HEK293 (cell line): ENCODE measurements at regions not wholly inside any gene's neighbourhood (a gene's known extent, or its start where the extent isn't known, plus 50 kb on each side); places are given as distances from the start of the nearest gene placed in this dataset.
"Not testable (repeated sequence)": the region's sequence is repeated elsewhere in the genome, so short reads cannot be mapped to it uniquely, and the experiment has no call there.

Experiments used
- CTCF ChIA-PET: fragments of 350-600 bp; formaldehyde crosslinking; extraction: SDS; loops from one replicate; lab custom pipeline; 2021; ENCODE audit warnings: antibody characterized with exemption; lab: Yijun Ruan, JAX
- POLR2A ChIA-PET: fragments of 300-600 bp; formaldehyde crosslinking; extraction: SDS; loops from one replicate; lab custom pipeline; 2020; ENCODE audit warnings: antibody characterized with exemption, inconsistent platforms; lab: Yijun Ruan, JAX
- H3K27ac ChIP-seq: fragments of 200-500 bp; sonication (Bioruptor generic); 2 replicates; pipeline ENCODE4 v1.5.1; 2014; ENCODE audit warnings: low read depth, low read length, control low read depth, inconsistent platforms; ENCODE audit errors: extremely low read depth
- H3K36me3 ChIP-seq, 2 experiments: fragments of 200-500 bp in 1 of 2; sonication (Bioruptor generic) in 1 of 2; 1 replicate in 1 of 2; 2 replicates in 1 of 2; pipeline ENCODE4 v1.5.1; 2014 to 2017; ENCODE audit warnings: inconsistent platforms in 2 of 2, low read length in 2 of 2; ENCODE audit not compliant: control insufficient read depth in 2 of 2, insufficient read depth in 1 of 2
- H3K4me1 ChIP-seq: fragments of 200-500 bp; sonication (Bioruptor generic); 2 replicates; pipeline ENCODE4 v1.5.1; 2014; ENCODE audit warnings: mild to moderate bottlenecking, low read length, inconsistent platforms; ENCODE audit not compliant: control insufficient read depth, insufficient read depth
- H3K4me3 ChIP-seq: 2 replicates; pipeline ENCODE4 v1.5.1; 2011; ENCODE audit warnings: low read depth, mild to moderate bottlenecking, control low read depth, low read length, moderate library complexity
- H3K9me3 ChIP-seq: fragments of 200-500 bp; sonication (Bioruptor generic); 2 replicates; pipeline ENCODE4 v1.5.1; 2014; ENCODE audit warnings: low read depth, low read length, inconsistent platforms; ENCODE audit not compliant: control insufficient read depth, insufficient read depth
- HOXC10 ChIP-seq: sonication (generic); formaldehyde crosslinking; IDR thresholded peaks from 2 replicates; pipeline ENCODE4 v1.8.1; 2023; ENCODE audit warnings: mild to moderate bottlenecking, missing genetic modification reagents
- SALL2 ChIP-seq: fragments of 450-650 bp; formaldehyde crosslinking; IDR thresholded peaks from 2 replicates; pipeline ENCODE4 v1.5.0; 2017; ENCODE audit warnings: missing biosample characterization, mild to moderate bottlenecking, missing genetic modification characterization, borderline replicate concordance
- ZFP3 ChIP-seq: fragments of 450-650 bp; formaldehyde crosslinking; IDR thresholded peaks from 2 replicates; pipeline ENCODE4 v1.5.1; 2016; ENCODE audit warnings: low read depth, missing biosample characterization, missing genetic modification characterization
- ZFP69B ChIP-seq: fragments of 450-650 bp; formaldehyde crosslinking; IDR thresholded peaks from 2 replicates; pipeline ENCODE4 v1.5.1; 2016; ENCODE audit warnings: missing biosample characterization, missing genetic modification characterization
- ZNF16 ChIP-seq: fragments of 450-650 bp; formaldehyde crosslinking; IDR thresholded peaks from 2 replicates; pipeline ENCODE4 v1.5.1; 2016; ENCODE audit warnings: low read depth, missing biosample characterization, missing genetic modification characterization
- ZNF366 ChIP-seq: fragments of 450-650 bp; formaldehyde crosslinking; conservative IDR thresholded peaks from 2 replicates; pipeline ENCODE4 v1.5.1; 2016; ENCODE audit warnings: missing biosample characterization, missing genetic modification characterization
- ZNF560 ChIP-seq: fragments of 450-650 bp; formaldehyde crosslinking; IDR thresholded peaks from 2 replicates; pipeline ENCODE4 v1.5.1; 2017; ENCODE audit warnings: missing biosample characterization, missing genetic modification characterization, borderline replicate concordance
- ZNF747 ChIP-seq: fragments of 450-650 bp; formaldehyde crosslinking; IDR thresholded peaks from 2 replicates; pipeline ENCODE4 v1.5.1; 2016; ENCODE audit warnings: missing biosample characterization, missing genetic modification characterization
- ZNF837 ChIP-seq: fragments of 450-650 bp; formaldehyde crosslinking; IDR thresholded peaks from 2 replicates; pipeline ENCODE4 v1.5.1; 2016; ENCODE audit warnings: missing biosample characterization, missing genetic modification characterization
- ZSCAN16 ChIP-seq: fragments of 450-650 bp; formaldehyde crosslinking; IDR thresholded peaks from 2 replicates; pipeline ENCODE4 v1.5.1; 2016; ENCODE audit warnings: missing biosample characterization, missing genetic modification characterization
- ZSCAN30 ChIP-seq: fragments of 450-650 bp; IDR thresholded peaks from 2 replicates; pipeline ENCODE4 v1.5.1; 2018; ENCODE audit warnings: missing biosample characterization, mild to moderate bottlenecking, missing genetic modification characterization, moderate library complexity
- TF ChIP-seq, protein P1 (sequence below): fragments of 450-650 bp; formaldehyde crosslinking; IDR thresholded peaks from 2 replicates; pipeline ENCODE4 v1.5.1; 2016; ENCODE audit warnings: missing biosample characterization, missing genetic modification characterization
- TF ChIP-seq, protein P2 (sequence below): fragments of 450-650 bp; formaldehyde crosslinking; IDR thresholded peaks from 2 replicates; pipeline ENCODE4 v1.5.1; 2017; ENCODE audit warnings: missing biosample characterization, missing genetic modification characterization

DNA sequence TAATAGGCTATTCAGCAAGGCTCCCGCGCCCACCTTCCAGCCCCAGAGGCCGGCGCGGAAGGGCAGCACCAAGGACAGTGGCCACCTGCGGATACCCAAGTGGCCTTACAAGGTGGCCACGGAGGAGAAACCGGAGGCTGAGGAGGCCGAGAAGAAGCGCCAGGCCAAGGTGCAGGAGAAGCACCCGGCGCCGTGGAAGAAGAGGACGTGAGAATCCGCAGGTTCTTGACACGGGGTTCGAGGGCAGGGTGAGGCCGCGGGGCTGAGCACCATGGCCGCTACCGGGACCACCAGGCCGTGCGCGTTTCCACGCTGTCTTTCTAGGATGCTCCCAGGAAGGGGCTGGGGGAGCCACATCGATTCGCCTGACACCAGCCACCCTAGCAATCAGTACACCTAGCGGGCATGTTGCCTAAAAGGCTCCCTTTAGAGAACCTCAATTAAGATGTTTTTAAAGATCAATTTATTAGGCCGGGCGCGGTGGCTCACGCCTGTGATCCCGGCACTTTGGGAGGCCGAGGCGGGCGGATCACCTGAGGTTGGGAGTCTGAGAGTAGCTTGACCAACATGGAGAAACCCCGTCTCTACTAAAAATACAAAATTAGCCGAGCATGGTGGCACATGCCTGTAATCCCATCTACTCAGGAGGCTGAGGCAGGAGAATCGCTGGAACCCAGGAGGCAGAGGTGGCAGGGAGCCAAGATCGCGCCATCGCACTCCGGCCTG lies 134.3 kb upstream of the OR4C13 start:
- H3K9me3 ChIP-seq, H3K4me3 ChIP-seq, CTCF ChIA-PET, H3K27ac ChIP-seq, H3K36me3 ChIP-seq, H3K4me1 ChIP-seq, POLR2A ChIA-PET: not testable (repeated sequence)
- TF ChIP-seq, protein P1, sequence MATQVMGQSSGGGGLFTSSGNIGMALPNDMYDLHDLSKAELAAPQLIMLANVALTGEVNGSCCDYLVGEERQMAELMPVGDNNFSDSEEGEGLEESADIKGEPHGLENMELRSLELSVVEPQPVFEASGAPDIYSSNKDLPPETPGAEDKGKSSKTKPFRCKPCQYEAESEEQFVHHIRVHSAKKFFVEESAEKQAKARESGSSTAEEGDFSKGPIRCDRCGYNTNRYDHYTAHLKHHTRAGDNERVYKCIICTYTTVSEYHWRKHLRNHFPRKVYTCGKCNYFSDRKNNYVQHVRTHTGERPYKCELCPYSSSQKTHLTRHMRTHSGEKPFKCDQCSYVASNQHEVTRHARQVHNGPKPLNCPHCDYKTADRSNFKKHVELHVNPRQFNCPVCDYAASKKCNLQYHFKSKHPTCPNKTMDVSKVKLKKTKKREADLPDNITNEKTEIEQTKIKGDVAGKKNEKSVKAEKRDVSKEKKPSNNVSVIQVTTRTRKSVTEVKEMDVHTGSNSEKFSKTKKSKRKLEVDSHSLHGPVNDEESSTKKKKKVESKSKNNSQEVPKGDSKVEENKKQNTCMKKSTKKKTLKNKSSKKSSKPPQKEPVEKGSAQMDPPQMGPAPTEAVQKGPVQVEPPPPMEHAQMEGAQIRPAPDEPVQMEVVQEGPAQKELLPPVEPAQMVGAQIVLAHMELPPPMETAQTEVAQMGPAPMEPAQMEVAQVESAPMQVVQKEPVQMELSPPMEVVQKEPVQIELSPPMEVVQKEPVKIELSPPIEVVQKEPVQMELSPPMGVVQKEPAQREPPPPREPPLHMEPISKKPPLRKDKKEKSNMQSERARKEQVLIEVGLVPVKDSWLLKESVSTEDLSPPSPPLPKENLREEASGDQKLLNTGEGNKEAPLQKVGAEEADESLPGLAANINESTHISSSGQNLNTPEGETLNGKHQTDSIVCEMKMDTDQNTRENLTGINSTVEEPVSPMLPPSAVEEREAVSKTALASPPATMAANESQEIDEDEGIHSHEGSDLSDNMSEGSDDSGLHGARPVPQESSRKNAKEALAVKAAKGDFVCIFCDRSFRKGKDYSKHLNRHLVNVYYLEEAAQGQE (tag by site-specific recombination), result 0 out of 2 replicates have a peak, but pooled peaks have one; percentile 51

DNA sequence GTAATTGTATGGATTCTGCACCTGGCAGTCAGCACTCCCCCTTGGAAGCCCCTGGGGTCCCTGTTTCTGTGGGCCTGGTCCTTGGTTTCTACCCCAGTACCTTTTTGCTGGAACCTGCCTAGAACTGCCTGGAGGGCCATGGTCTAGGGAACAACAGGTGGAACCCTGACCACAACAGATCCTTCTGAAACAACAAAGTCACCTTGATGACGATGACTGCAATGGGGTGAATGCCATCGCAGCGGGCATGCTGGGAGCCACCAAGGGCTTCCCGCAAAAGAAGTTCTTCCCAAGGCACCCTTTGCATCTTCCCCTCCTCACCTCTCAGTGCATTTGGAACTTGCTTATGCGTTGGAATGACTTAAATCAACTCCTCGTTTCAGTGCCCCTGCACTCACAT lies 129.0 kb upstream of the OR4C13 start:
- H3K4me3 ChIP-seq, H3K36me3 ChIP-seq, H3K9me3 ChIP-seq, CTCF ChIA-PET, H3K4me1 ChIP-seq, POLR2A ChIA-PET, H3K27ac ChIP-seq: not testable (repeated sequence)

DNA sequence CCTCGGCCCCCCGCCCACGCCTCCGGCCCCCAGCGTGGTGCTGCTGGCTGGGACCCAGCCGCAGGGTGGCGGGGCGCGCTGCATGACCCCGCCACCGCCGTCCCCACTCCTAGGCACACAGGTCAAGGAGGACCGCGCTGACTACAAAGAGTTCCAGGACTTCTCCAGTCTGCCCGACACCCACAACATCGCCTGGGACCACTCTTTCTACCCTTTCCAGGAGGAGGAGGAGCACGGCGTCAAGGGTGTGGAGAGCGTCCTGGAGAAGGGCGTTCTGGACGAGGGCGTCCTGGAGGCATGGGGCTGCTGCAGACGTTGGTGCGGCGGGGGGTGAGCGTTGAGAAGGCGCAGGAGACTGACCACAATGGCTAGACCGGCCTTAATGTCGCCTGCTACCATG lies 101.7 kb upstream of the OR4C13 start:
- POLR2A ChIA-PET, CTCF ChIA-PET, H3K4me1 ChIP-seq, H3K9me3 ChIP-seq, H3K27ac ChIP-seq, H3K4me3 ChIP-seq, H3K36me3 ChIP-seq: not testable (repeated sequence)

DNA sequence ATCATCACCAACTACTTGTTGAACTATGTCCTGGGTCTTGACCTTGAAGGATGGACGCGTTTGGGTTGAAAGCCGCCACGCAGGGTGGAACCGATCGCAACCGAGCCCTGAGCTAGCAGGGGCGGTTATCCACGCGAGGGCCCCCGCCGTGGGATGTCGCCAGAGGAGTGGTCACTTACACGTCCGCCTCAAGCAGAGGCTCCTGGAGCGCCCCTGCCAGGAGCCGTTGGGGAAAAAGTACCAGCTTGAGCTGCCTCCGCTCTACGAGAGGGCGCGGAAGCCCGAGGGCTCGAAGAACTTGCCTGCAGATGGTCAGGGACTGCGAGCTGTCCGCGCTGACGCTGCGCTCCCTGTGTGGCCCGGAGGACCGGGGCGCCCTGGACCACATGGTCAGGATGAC lies 100.7 kb upstream of the OR4C13 start:
- no peak overlapping the region for H3K4me3 ChIP-seq
- ChIA-PET CTCF (no interaction called here), POLR2A (no interaction called here)
- no peak overlapping the region for H3K27ac ChIP-seq
- no peaks in the 10 kb centered on the region for H3K36me3 ChIP-seq
- H3K9me3 ChIP-seq, result no peaks in the 10 kb centered on the region
- H3K4me1 ChIP-seq, result no peaks in the 10 kb centered on the region
- TF ChIP-seq SALL2 (tag by site-specific recombination) (no peak), ZFP3 (tag by site-specific recombination) (no peak), ZSCAN16 (tag by site-specific recombination) (no peak), ZNF837 (tag by site-specific recombination) (no peak), ZNF560 (tag by site-specific recombination) (no peak), HOXC10 (CRISPR knock-in tag) (no peak), ZNF366 (tag by site-specific recombination) (no peak), ZFP69B (no peak), ZNF16 (tag by site-specific recombination) (no peak), ZSCAN30 (tag by site-specific recombination) (no peak), ZNF747 (tag by site-specific recombination) (no peak)
- TF ChIP-seq, protein P2, sequence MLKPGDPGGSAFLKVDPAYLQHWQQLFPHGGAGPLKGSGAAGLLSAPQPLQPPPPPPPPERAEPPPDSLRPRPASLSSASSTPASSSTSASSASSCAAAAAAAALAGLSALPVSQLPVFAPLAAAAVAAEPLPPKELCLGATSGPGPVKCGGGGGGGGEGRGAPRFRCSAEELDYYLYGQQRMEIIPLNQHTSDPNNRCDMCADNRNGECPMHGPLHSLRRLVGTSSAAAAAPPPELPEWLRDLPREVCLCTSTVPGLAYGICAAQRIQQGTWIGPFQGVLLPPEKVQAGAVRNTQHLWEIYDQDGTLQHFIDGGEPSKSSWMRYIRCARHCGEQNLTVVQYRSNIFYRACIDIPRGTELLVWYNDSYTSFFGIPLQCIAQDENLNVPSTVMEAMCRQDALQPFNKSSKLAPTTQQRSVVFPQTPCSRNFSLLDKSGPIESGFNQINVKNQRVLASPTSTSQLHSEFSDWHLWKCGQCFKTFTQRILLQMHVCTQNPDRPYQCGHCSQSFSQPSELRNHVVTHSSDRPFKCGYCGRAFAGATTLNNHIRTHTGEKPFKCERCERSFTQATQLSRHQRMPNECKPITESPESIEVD, result no peak
